IPS-NIHi11 (cell line): ENCODE measurements at regions not wholly inside any gene's neighbourhood (a gene's known extent, or its start where the extent isn't known, plus 50 kb on each side); places are given as distances from the start of the nearest gene placed in this dataset.

ENCODE experiments used
- DNase-seq: peaks from one replicate; pipeline ENCODE4 v3.0.0; 2012; ENCODE audit warnings: mixed read lengths, low spot score

DNA sequence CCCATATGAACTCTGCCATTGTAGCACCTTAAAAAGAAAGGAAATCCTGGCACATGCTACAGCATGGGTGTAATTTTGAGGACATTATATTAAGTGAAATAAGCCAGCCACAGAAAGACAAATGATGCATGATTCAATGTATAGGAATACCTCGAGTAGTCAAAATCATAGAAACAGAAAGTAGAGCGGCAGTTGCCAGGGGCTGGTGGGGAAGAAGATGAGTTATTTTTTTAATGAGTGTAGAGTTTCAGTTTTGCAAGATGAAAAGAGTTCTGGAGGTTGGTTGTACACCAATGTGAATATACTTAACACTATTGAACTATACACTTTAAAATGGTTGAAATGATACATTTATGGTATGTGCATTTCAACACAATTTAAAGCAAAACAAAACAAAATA lies 133.0 kb downstream of the ZDHHC21 start:
- DNase-seq, result no peak

GRCh38 chr9:14554886-14555285 lies 138.3 kb downstream of the ZDHHC21 start:
- DNase-seq, result no peak

GRCh38 chr9:14547245-14548060 lies 145.8 kb downstream of the ZDHHC21 start:
- peak; percentile 83 for DNase-seq

DNA sequence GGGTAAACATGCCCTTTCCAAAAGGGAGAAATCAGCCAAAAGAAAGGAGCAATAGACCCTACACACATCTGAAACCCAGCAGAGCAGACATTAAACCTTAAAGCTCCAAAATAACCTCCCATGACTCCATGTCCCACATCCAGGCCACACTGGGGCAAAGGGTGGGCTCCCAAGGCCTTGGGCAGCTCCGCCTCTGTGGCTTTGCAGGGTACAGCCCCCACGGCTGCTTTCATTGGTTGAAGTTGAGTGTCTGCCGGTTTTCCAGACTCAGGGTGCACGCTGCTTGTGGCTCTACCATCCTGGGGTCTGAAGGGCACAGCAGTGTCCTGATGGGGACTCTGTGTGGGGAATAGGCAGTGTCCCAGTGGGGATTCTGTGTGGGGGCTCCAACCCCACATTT lies 146.5 kb downstream of the ZDHHC21 start:
- DNase-seq, result no peak

DNA sequence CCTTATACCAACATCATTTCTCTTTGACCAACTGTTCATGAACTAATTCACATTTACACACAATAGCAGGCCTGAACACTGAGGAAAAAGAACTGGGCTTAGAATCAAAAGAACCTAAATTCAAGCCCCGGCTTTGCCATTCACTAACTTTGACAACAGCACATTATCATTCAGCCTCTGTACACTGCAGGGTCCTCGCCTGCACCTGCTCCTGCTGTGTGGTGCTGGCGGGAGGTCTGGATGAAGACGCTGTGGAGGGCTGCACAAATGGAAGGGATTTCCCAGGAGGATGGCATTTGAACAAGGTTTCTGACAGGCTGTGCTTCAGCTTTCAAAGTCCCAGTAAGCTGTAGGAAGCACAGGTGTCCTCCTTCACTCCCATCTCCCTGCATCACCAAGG lies 151.2 kb downstream of the ZDHHC21 start:
- DNase-seq, result no peak

GRCh38 chr9:14538526-14538925 lies 154.7 kb downstream of the ZDHHC21 start:
- no peak for DNase-seq

- DNase-seq, result no peak
These were observed 157.9 kb downstream of the ZDHHC21 start for GRCh38 chr9:14535161-14535955.

DNA sequence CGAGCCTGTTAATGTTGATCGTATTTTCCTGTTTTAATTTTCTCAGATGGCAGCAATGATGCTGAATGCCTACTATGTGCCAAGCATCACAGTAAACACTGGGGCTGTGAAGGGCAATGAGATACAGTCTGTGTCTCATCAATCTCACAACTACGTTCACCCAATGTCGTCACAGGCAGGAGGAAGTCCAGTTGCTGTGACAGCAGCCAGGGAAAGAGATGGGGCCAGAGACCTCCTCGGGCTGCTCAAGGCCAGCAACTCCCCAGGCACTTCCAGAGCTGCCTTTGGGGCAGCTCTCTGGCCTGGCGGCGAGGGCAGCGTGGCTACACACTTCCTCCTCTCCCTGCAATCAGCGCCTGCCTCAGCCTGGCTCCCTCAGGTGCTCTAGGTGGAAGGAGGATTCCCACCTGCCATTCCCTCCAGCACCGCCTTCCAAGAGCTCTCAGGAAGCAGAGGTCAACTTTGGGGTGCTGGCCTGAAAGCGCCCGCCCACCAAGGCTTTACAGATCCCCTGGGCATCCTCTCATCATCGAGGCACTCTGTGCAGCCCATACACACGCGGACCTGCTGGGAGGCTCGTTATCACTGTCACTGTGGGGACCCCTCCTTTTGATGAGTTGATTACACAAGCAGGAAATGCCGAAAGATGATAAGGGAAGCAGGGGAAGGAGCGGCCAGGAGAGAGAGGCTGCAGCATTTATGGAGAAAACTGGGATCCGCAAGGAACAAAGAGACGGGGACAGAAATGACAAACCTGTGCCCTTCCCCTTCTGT lies 159.2 kb downstream of the ZDHHC21 start:
- no peak for DNase-seq

DNA sequence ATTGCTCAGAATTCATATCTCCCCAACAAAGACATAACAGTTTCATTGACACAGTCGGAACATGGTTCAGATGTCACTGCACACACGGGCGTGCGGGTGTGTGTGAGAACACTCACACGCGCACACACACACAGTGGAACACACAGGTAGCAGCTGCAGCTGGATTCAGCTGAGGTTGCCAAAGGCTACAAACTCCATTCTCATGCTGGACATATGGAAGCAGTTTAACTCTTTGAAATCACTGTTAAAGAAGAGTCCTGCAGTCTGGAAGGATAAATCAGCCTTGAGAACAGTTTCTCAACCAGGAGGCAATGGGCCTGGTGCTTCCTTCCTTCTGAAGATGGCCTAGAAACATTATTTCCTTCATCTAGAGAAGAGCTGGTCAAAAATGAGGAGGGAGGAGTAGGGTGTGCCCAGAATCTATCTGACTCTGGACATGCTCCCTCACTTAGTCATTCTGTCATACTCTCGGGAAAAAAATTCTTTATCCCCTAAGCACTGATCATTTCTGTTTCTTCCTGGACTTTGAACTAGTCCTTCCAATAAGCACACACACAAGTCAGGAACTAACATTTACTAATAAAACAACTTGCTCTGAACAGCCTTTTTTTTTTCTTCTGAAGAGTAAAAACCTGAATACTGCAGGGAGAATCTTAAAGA lies 160.6 kb downstream of the ZDHHC21 start:
- DNase-seq, result no peak

- no peak for DNase-seq
These were observed 161.6 kb downstream of the ZDHHC21 start for GRCh38 chr9:14531341-14532269.

DNA sequence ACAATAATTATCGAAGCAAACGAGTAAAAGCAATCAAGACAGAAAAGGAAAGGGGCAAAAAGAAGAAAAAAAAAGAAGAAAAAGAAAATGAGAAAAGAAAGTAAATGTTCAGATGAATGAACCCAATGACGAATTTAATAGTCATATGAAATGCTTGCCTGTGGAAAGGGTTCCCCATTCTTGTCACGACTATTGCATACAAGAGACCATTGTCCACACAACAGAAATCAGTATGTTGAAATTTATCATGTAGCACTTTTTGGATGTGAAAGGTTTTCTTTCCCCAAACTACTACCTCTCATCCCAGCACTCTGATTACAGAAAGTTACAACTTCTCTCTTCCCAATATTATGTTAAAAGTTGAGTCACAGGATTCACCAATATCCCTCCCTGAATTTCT lies 162.4 kb downstream of the ZDHHC21 start:
- DNase-seq, result no peak

- DNase-seq, result no peak
These were observed 162.9 kb downstream of the ZDHHC21 start for GRCh38 chr9:14530366-14530765.

DNA sequence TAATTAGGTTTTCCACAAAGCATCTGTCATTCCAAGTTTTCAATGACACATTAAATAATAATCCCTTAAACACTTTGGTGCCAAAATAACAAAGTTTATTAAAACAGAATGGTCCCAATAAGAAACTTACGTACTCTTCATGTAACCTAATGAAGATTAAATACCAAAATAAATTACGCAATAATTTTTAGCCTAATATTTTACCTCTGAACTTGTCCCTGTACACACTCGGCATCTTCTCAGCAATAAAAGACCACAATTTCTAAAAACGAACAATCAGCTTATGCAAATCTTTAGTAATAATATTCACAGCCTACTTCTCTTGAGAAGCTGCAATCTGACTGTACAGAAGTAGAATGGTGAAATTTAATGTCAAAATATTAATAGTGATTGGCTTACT lies 163.6 kb downstream of the ZDHHC21 start:
- no peak for DNase-seq

DNA sequence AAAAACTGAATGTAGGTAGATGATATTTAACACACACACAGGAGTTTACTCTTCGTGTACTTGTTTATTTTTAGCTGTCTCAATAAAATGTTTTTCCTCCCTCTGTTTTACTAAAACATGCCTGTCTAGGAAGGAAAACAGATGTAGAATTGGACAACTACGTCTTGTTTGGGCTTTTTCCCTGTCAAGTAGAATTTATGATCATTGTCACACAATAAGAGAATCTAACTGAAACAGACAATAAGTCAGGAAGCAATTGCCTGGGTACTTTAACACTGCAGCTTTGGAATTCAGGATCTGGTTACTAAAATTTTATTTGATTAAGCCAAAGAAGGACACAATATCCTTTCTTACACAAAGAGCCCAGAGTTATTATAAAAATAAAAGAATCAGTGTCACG lies 164.2 kb downstream of the ZDHHC21 start:
- no peak for DNase-seq

- DNase-seq, result no peak
These were observed 166.7 kb downstream of the ZDHHC21 start for GRCh38 chr9:14526504-14526903.

GRCh38 chr9:14525856-14526255 lies 167.4 kb downstream of the ZDHHC21 start:
- no peak for DNase-seq

DNA sequence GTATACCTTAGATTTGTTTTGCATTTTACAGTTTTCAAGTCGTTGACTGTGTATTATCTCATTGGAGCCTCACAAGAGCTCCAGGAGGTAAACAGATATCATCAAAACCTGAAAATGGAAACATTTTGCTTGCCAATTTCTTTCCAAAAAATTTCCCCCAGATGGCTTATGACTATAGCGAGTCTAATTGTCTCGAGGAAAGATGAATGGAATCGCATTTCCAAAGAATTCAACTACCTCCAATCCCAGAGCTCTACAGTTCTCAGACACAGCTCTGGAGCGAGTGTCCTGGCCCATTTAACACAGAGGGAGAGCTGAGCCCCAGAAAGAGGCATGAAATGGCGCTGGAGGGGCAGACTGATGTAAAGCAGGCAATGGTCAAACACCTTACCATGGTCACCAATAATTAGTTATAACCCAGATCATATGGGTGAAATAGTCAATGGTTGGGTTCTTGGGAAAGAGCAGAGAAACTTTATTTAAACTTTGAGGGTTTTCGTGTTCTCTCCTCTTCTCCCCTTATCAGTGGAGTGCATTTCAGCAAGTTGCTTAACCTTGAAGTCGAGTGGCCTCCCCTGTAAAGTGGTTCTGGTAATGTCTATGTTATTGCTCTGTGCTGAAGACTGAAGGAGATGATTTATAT lies 168.2 kb downstream of the ZDHHC21 start:
- DNase-seq, result no peak

DNA sequence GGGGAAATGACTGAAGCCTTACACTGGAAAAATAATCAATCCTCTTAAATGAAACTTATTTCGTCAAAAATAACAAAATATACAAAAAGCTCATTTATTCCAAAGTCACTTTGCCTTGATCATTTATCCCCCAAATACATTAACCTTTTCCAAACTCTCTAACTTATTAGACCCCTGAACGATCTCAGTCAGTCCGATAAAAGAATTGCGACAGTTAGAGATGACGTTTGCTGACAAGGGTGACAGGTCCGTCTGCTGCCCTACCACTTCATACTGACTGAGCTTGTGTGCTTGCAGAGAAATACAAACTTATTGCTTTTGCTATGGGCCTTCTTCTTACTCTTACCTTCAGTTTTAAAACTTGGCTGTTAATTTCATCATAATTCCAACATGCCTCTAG lies 169.7 kb downstream of the ZDHHC21 start:
- DNase-seq, result no peak

DNA sequence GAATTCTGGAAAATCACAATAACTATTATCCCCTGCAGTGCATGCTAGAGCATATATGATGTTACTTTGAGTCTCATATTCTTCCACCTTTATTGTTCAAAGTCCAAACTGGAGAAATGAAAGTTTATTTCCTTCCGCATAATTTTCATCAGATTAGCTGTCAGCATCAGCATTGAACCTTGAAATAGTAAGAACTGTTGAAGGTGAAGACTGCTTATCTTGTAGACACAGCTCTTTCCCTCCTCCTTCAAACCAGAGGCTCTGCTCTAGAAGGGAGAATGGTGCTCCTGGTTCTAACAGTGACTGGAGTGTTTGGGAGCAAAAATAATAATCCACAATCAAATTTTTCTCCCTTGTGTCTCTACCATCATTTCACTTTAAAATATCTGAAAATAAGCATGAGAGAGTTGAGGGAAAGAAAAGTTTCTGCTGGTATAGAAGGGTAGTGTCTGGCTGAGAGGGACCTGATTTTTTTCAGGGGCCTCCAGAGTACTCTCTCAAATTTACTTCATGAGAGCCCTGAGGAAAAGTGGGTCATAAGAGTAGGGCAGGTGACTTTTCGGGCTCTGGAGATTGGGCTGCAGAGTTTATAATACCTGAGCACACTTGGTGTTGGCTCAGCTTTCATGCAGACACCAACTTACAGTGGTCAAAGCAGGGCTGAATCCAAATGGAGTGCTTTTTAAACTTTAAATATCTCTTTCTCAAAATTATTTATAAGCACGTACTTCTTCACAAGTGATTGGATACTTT lies 170.4 kb downstream of the ZDHHC21 start:
- no peak for DNase-seq

- DNase-seq, result no peak
These were observed 172.9 kb downstream of the ZDHHC21 start for GRCh38 chr9:14520341-14520740.
